NT2/D1 (cell line): ENCODE measurements at regions not wholly inside any gene's neighbourhood (a gene's known extent, or its start where the extent isn't known, plus 50 kb on each side); places are given as distances from the start of the nearest gene placed in this dataset.

Source experiments
- SUZ12 ChIP-seq: IDR thresholded peaks from 2 replicates; pipeline ENCODE4 v1.6.1; 2011; ENCODE audit not compliant: insufficient read length, insufficient read depth; ENCODE audit errors: extremely low read depth
- YY1 ChIP-seq: IDR thresholded peaks from 2 replicates; pipeline ENCODE4 v1.6.1; 2011; ENCODE audit not compliant: insufficient read length, insufficient read depth
- ZNF274 ChIP-seq: IDR thresholded peaks from 2 replicates; pipeline ENCODE4 v1.6.1; 2011; ENCODE audit warnings: mild to moderate bottlenecking, low read depth, low read length

- no peak for TF ChIP-seq ZNF274
- TF ChIP-seq YY1: no peak
- TF ChIP-seq SUZ12: no peak
Measured at GRCh38 chr22:27286711-27287110, 514.8 kb downstream of the MN1 start.
